Natural killer cell (primary cell): ENCODE measurements at regions not wholly inside any gene's neighbourhood (a gene's known extent, or its start where the extent isn't known, plus 50 kb on each side); places are given as distances from the start of the nearest gene placed in this dataset.

ENCODE experiments used
- ATAC-seq, 3 donors: fragments of 150-1000 bp in 2 of 3; fragments of 200-7000 bp in 1 of 3; cut with Tn5 transposase; 1 replicate in 1 of 3; 2 replicates in 2 of 3; pipeline ENCODE4 v1.10.0; 2021; ENCODE audit warnings: mild to moderate bottlenecking in 2 of 3, moderate library complexity in 2 of 3
- DNase-seq, 2 donors: peaks; one replicate each; pipeline versions ENCODE4 v3.0.0 to v3.0.0-alpha.2; 2013 to 2021; ENCODE audit warnings: mixed read lengths in 1 of 2
- H3K27ac ChIP-seq: one replicate; pipeline ENCODE4 v1.5.1; 2013; ENCODE audit warnings: mild to moderate bottlenecking, low read length
- H3K27me3 ChIP-seq: one replicate; pipeline ENCODE4 v1.6.1; 2013; ENCODE audit warnings: low read length; ENCODE audit not compliant: control insufficient read depth, insufficient read depth
- H3K36me3 ChIP-seq: one replicate; pipeline ENCODE4 v1.6.1; 2013; ENCODE audit warnings: low read length; ENCODE audit not compliant: control insufficient read depth, insufficient read depth
- H3K4me1 ChIP-seq: one replicate; pipeline ENCODE4 v1.6.1; 2013; ENCODE audit warnings: low read length; ENCODE audit not compliant: control insufficient read depth, insufficient read depth
- H3K4me3 ChIP-seq: one replicate; pipeline ENCODE4 v1.5.1; 2013; ENCODE audit warnings: low read length
- H3K9me3 ChIP-seq: one replicate; pipeline ENCODE4 v1.6.1; 2013; ENCODE audit warnings: low read length; ENCODE audit not compliant: control insufficient read depth, insufficient read depth
- H3K27ac Mint-ChIP-seq, 2 donors: one replicate each; pipeline ENCODE4 v1.8.0; 2022; ENCODE audit warnings: mild to moderate bottlenecking in 2 of 2, mixed read lengths in 2 of 2, moderate library complexity in 1 of 2
- H3K27me3 Mint-ChIP-seq, 2 donors: one replicate each; pipeline ENCODE4 v1.8.0; 2022; ENCODE audit warnings: low read depth in 2 of 2, mixed read lengths in 2 of 2
- H3K36me3 Mint-ChIP-seq: one replicate; pipeline ENCODE4 v1.8.0; 2022; ENCODE audit warnings: mixed read lengths
- H3K4me1 Mint-ChIP-seq, 2 donors: one replicate each; pipeline ENCODE4 v1.8.0; 2022; ENCODE audit warnings: mixed read lengths in 2 of 2
- H3K4me3 Mint-ChIP-seq: one replicate; pipeline ENCODE4 v1.8.0; 2022; ENCODE audit warnings: mild to moderate bottlenecking, moderate library complexity, mixed read lengths
- H3K9me3 Mint-ChIP-seq, 2 donors: one replicate each; pipeline ENCODE4 v1.8.0; 2022; ENCODE audit warnings: mixed read lengths in 2 of 2
- CTCF ChIP-seq: fragments of 200-600 bp; IDR thresholded peaks from one replicate; pipeline ENCODE4 v1.8.0; 2022; ENCODE audit warnings: antibody characterized with exemption
- WGBS: methylation state at CpG from one replicate; pipeline ENCODE4 v1.1.7; 2013; ENCODE audit warnings: missing lambda C conversion rate; ENCODE audit not compliant: insufficient coverage; 5-methylcytosine and 5-hydroxymethylcytosine counted together
- intact Hi-C: fragments of 100-400 bp; cut with micrococcal nuclease; formaldehyde crosslinking; loops from one replicate; pipeline ENCODE4 v1.14.2; 2022

- ATAC-seq, result no peak
- 92% methylated on average over 5 of the region's 6 CpGs for WGBS
- intact Hi-C loops, result no loop called here
- H3K36me3 ChIP-seq, result no peaks in the 10 kb centered on the region
- H3K27ac ChIP-seq, result no peak overlapping the region
- H3K27me3 ChIP-seq, result no peaks in the 10 kb centered on the region
- Mint-ChIP-seq H3K36me3 (no peaks in the 10 kb centered on the region), H3K9me3 (no peaks in the 10 kb centered on the region), H3K27ac (no peak overlapping the region), H3K4me3 (no peak overlapping the region), H3K27me3 (peaks cover 0 to 7% of the 10 kb centered on the region in 2 donors), H3K4me1 (no peaks in the 10 kb centered on the region)
- no peak overlapping the region for H3K4me3 ChIP-seq
- TF ChIP-seq CTCF, result no peak
- DNase-seq, result no peak
- H3K4me1 ChIP-seq, result no peaks in the 10 kb centered on the region
- H3K9me3 ChIP-seq, result no peaks in the 10 kb centered on the region
Measured at GRCh38 chr12:90020881-90021280, 312.2 kb upstream of the ATP2B1 start.

- H3K9me3 Mint-ChIP-seq, result no peaks in the 10 kb centered on the region
- H3K9me3 ChIP-seq, result no peaks in the 10 kb centered on the region
- no peak overlapping the region for H3K4me3 ChIP-seq
- intact Hi-C loops, result no loop called here
- WGBS, result 91% methylated on average over 1 of the region's 2 CpGs
- H3K27me3 ChIP-seq, result no peaks in the 10 kb centered on the region
- H3K27ac ChIP-seq, result no peak overlapping the region
- no peaks in the 10 kb centered on the region for H3K4me1 Mint-ChIP-seq
- H3K4me3 Mint-ChIP-seq, result no peak overlapping the region
- H3K36me3 Mint-ChIP-seq, result no peaks in the 10 kb centered on the region
- H3K27ac Mint-ChIP-seq, result no peak overlapping the region
- no peak for TF ChIP-seq CTCF
- DNase-seq, result no peak
- H3K27me3 Mint-ChIP-seq, result peaks cover 0 to 7% of the 10 kb centered on the region in 2 donors
- H3K4me1 ChIP-seq, result no peaks in the 10 kb centered on the region
- no peak for ATAC-seq
- no peaks in the 10 kb centered on the region for H3K36me3 ChIP-seq
Measured at GRCh38 chr12:90020436-90020835, 311.8 kb upstream of the ATP2B1 start.

- H3K4me3 ChIP-seq, result no peak overlapping the region
- no peak overlapping the region for H3K27ac Mint-ChIP-seq
- no peaks in the 10 kb centered on the region for H3K27me3 ChIP-seq
- H3K27me3 Mint-ChIP-seq, result peaks cover 0 to 7% of the 10 kb centered on the region in 2 donors
- H3K4me3 Mint-ChIP-seq, result no peak overlapping the region
- DNase-seq (no peak), ATAC-seq (no peak)
- H3K4me1 Mint-ChIP-seq, result no peaks in the 10 kb centered on the region
- intact Hi-C loops, result no loop called here
- no peaks in the 10 kb centered on the region for H3K4me1 ChIP-seq
- 100% methylated on average over 1 of the region's 1 CpG for WGBS
- H3K9me3 Mint-ChIP-seq, result no peaks in the 10 kb centered on the region
- no peak overlapping the region for H3K27ac ChIP-seq
- H3K9me3 ChIP-seq, result no peaks in the 10 kb centered on the region
- no peaks in the 10 kb centered on the region for H3K36me3 ChIP-seq
- TF ChIP-seq CTCF, result no peak
- H3K36me3 Mint-ChIP-seq, result no peaks in the 10 kb centered on the region
Measured at GRCh38 chr12:90020014-90020413, 311.4 kb upstream of the ATP2B1 start.

- ATAC-seq (no peak), DNase-seq (no peak)
- Mint-ChIP-seq H3K36me3 (no peaks in the 10 kb centered on the region), H3K9me3 (no peaks in the 10 kb centered on the region), H3K4me3 (no peak overlapping the region), H3K4me1 (no peaks in the 10 kb centered on the region), H3K27me3 (peaks cover 0 to 7% of the 10 kb centered on the region in 2 donors), H3K27ac (no peak overlapping the region)
- intact Hi-C loops, result no loop called here
- no peaks in the 10 kb centered on the region for H3K27me3 ChIP-seq
- TF ChIP-seq CTCF, result no peak
- WGBS, result 83% methylated on average over 1 of the region's 2 CpGs
- H3K4me1 ChIP-seq, result no peaks in the 10 kb centered on the region
- no peaks in the 10 kb centered on the region for H3K36me3 ChIP-seq
- no peaks in the 10 kb centered on the region for H3K9me3 ChIP-seq
- H3K27ac ChIP-seq, result no peak overlapping the region
- H3K4me3 ChIP-seq, result no peak overlapping the region
Measured at GRCh38 chr12:90017316-90017715, 308.7 kb upstream of the ATP2B1 start.
